Cardiac muscle cell (in vitro differentiated cells and primary cell): ENCODE measurements at regions not wholly inside any gene's neighbourhood (a gene's known extent, or its start where the extent isn't known, plus 50 kb on each side); places are given as distances from the start of the nearest gene placed in this dataset.
"Not testable (repeated sequence)": the region's sequence is repeated elsewhere in the genome, so short reads cannot be mapped to it uniquely, and the experiment has no call there.

Source experiments
- DNase-seq, 2 donors: peaks; one replicate each; pipeline versions ENCODE4 v3.0.0 to v3.0.0-alpha.2; 2010 to 2017; ENCODE audit warnings: low read depth in 1 of 2, low spot score in 1 of 2
- H3K27ac ChIP-seq: fragments of 200-600 bp; sonication (generic); 2 replicates; pipeline ENCODE4 v1.5.1; 2016
- H3K27me3 ChIP-seq: fragments of 200-600 bp; sonication (generic); 2 replicates; pipeline ENCODE4 v1.6.0; 2016; ENCODE audit warnings: control low read depth
- H3K36me3 ChIP-seq: fragments of 200-600 bp; sonication (generic); 2 replicates; pipeline ENCODE4 v1.5.1; 2016; ENCODE audit warnings: control low read depth
- H3K4me1 ChIP-seq: fragments of 200-600 bp; sonication (generic); 2 replicates; pipeline ENCODE4 v1.8.1; 2017; ENCODE audit warnings: low read depth, mild to moderate bottlenecking, mixed run types
- H3K4me3 ChIP-seq: fragments of 200-600 bp; sonication (generic); 2 replicates; pipeline ENCODE4 v1.5.1; 2016; ENCODE audit warnings: mild to moderate bottlenecking
- H3K9me3 ChIP-seq: fragments of 200-600 bp; sonication (generic); 2 replicates; pipeline ENCODE4 v1.5.1; 2017; ENCODE audit warnings: low read depth, mild to moderate bottlenecking, control low read depth
- TF ChIP-seq, protein P1 (sequence below): IDR thresholded peaks from 2 replicates; pipeline ENCODE4 v1.5.1; 2012; ENCODE audit warnings: low read depth, mild to moderate bottlenecking, low read length

DNA sequence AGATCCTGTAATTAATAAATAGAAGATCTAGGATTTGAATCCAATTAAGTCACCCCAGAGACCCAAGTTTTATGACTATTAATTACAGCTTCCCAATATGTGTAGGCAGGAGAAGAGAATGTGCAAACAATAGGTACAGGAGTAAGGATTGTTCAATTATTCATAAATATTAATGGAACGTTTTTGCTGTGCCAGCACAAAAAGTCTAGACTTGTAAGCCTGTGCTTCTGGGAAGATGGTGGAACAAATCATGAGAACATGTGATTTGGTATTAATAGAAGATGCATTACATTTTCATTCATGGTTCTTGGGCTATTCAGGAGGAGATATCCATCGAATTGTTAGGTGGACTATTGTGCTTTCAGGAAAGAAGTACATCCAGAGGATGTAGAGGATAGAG, 1240.9 kb downstream of the STIM2 start:
- DNase-seq, result no peak
- TF ChIP-seq, protein P1, sequence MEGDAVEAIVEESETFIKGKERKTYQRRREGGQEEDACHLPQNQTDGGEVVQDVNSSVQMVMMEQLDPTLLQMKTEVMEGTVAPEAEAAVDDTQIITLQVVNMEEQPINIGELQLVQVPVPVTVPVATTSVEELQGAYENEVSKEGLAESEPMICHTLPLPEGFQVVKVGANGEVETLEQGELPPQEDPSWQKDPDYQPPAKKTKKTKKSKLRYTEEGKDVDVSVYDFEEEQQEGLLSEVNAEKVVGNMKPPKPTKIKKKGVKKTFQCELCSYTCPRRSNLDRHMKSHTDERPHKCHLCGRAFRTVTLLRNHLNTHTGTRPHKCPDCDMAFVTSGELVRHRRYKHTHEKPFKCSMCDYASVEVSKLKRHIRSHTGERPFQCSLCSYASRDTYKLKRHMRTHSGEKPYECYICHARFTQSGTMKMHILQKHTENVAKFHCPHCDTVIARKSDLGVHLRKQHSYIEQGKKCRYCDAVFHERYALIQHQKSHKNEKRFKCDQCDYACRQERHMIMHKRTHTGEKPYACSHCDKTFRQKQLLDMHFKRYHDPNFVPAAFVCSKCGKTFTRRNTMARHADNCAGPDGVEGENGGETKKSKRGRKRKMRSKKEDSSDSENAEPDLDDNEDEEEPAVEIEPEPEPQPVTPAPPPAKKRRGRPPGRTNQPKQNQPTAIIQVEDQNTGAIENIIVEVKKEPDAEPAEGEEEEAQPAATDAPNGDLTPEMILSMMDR, result no peak
- no peaks in the 10 kb centered on the region for H3K4me1 ChIP-seq
- no peaks in the 10 kb centered on the region for H3K9me3 ChIP-seq
- no peaks in the 10 kb centered on the region for H3K27me3 ChIP-seq
- no peak overlapping the region for H3K27ac ChIP-seq
- H3K4me3 ChIP-seq, result no peak overlapping the region
- no peaks in the 10 kb centered on the region for H3K36me3 ChIP-seq

DNA sequence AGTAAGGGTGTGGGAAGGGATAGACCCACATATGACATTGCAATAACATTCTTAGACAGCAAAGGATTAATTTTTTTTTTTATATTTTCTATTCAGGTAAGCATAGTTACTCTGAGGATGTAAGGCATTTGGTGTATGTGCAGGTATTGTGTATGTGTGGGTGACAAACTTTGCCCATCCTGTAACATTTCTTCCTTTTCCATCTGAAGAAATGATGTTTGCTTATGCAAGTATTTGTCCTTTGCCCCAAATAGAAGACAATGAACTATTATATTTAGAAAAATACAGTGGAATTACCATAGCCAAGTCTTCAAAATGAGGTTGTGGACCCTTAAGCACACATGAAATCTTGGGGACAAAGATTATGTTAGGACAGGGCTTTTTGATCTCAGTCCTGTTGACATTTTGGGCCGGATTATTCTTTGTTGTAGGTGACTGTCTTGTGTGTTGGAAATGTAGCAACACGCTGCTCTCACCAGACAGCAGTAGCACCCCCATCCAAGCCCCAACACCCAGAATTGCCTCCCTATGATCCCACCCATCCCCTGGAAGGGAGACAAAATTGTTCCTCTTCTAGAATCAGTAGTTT, 1244.7 kb downstream of the STIM2 start:
- no peak for DNase-seq

DNA sequence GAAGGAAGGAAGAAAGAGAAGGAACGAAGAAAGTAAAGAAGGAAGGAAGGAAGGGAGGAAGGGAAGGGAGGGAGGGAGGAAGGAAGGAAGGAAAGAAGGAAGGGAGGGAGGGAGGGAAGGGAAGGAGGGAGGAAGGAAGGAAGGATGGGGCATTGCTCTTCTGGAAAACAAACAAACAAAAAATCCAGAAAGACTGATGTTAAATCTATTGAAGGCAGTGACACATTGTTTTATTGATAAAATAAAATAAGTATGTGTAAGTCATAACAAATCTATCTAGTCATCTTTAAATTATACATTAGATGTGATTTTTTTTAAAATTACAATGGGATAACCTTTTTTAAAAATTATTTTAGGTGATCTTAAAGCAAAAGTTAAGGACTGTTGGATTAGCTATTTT, 1245.5 kb downstream of the STIM2 start:
- Histone ChIP-seq H3K4me1 (no peaks in the 10 kb centered on the region), H3K27me3 (no peaks in the 10 kb centered on the region), H3K27ac (no peak overlapping the region), H3K36me3 (no peaks in the 10 kb centered on the region), H3K4me3 (no peak overlapping the region), H3K9me3 (no peaks in the 10 kb centered on the region)
- DNase-seq, result no peak
- TF ChIP-seq, protein P1, result no peak

More for the DNA sequence above, 1244.7 kb downstream of the STIM2 start:
- Histone ChIP-seq H3K4me1 (no peaks in the 10 kb centered on the region), H3K4me3 (no peak overlapping the region), H3K36me3 (no peaks in the 10 kb centered on the region), H3K9me3 (no peaks in the 10 kb centered on the region), H3K27ac (no peak overlapping the region), H3K27me3 (no peaks in the 10 kb centered on the region)
- TF ChIP-seq, protein P1, result no peak

DNA sequence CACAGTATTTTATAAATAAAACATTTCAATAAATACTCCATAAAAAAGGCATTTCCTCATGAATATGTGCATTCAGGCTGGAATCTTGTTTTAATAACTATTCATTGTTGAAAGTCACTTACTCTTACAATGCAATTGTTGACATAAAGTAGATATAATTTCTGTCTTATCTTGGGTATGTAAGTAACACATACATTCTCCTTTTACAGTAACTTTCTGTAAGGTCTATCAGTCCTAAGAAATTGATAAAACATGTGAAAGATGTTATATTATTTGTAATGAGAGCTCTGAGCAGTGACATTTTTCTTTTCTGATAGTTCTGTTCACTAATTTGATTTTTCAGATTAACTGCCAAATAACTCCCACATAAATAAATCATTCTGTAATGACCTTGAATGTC, 1249.2 kb downstream of the STIM2 start:
- H3K27me3 ChIP-seq, result no peaks in the 10 kb centered on the region

DNA sequence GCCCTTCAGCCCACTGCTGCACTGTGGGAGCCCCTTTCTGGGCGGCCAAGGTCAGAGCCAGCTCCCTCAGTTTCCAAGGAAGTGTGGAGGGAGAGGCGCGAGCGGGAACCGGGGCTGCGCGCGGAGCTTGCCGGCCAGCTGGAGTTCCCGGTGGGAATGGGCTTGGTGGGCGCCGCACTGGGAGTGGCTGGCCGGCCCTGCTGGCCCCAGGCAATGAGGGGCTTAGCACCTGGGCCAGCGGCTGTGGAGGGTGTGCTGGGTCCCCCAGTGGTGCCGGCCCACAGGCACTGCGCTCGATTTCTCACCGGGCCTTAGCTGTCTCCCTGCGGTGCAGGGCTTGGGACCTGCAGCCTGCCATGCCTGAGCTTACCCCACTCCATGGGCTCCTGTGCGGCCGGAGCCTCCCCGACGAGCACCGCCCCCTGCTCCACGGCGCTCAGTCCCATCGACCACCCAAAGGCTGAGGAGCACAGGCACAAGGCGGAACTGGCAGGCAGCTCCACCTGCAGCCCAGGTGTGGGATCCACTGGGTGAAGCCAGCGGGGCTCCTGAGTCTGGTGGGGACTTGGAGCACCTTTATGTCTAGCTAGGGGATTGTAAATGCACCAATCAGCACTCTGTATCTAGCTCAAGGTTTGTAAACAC, 1252.2 kb downstream of the STIM2 start:
- not testable (repeated sequence) for H3K36me3 ChIP-seq, H3K9me3 ChIP-seq, DNase-seq, H3K27ac ChIP-seq, H3K27me3 ChIP-seq, H3K4me1 ChIP-seq, H3K4me3 ChIP-seq

More for the DNA sequence above, 1249.2 kb downstream of the STIM2 start:
- no peak overlapping the region for H3K4me3 ChIP-seq
- H3K4me1 ChIP-seq, result no peaks in the 10 kb centered on the region
- TF ChIP-seq, protein P1, result no peak
- no peak for DNase-seq
- no peak overlapping the region for H3K27ac ChIP-seq
- no peaks in the 10 kb centered on the region for H3K36me3 ChIP-seq
- no peaks in the 10 kb centered on the region for H3K9me3 ChIP-seq

DNA sequence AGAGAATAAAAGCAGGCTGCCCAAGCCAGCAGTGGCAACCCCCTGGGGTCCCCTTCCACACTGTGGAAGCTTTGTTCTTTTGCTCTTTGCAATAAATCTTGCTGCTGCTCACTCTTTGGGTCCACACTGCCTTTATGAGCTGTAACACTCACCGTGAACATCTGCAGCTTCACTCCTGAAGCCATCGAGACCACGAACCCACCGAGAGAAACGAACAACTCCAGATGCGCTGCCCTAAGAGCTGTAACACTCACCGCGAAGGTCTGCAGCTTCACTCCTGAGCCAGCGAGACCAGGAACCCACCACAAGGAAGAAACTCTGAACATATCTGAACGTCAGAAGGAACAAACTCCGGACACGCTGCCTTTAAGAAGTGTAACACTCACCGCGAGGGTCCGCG, 1252.9 kb downstream of the STIM2 start:
- not testable (repeated sequence) for H3K27me3 ChIP-seq, H3K9me3 ChIP-seq, H3K36me3 ChIP-seq, H3K4me3 ChIP-seq, H3K4me1 ChIP-seq, H3K27ac ChIP-seq, DNase-seq

DNA sequence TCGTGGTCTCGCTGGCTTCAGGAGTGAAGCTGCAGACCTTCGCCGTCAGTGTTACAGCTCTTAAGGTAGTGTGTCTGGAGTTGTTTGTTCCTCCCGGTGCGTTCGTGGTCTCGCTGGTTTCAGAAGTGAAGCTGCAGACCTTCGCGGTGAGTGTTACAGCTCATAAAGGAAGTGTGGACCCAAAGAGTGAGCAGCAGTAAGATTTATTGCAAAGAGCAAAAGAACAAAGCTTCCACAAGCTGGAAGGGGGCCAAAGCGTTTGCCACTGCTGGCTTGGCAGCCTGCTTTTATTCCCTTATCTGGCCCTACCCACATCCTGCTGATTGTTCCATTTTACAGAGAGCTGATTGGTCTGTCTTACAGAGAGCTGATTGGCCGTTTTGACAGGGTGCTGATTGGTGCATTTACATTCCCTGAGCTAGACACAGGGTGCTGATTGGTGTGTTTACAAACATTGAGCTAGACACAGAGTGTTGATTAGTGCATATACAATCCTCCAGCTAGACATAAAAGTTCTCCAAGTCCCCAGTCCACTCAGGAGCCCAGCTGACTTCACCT, 1256.0 kb downstream of the STIM2 start:
- not testable (repeated sequence) for H3K27me3 ChIP-seq, H3K4me3 ChIP-seq, H3K27ac ChIP-seq, DNase-seq, H3K36me3 ChIP-seq, H3K9me3 ChIP-seq, H3K4me1 ChIP-seq
